ENCODE measurements at regions not wholly inside any gene's neighbourhood (a gene's known extent, or its start where the extent isn't known, plus 50 kb on each side); places are given as distances from the start of the nearest gene placed in this dataset.

- TF ChIP-seq POLR2A (IDR thresholded peaks at IDR 0.05) (no peak), CTCF (IDR thresholded peaks at IDR 0.05 in 4 of 5, conservative IDR thresholded peaks at IDR 0.05 in 1 of 5) (no peak)
Measured at GRCh38 chr1:79155991-79156390, 149.5 kb upstream of the ADGRL4 start.
